ENCODE measurements at regions not wholly inside any gene's neighbourhood (a gene's known extent, or its start where the extent isn't known, plus 50 kb on each side); places are given as distances from the start of the nearest gene placed in this dataset.

- DNase-seq (no peak), FAIRE-seq (no peak)
- Histone ChIP-seq H3K27ac (ENCODE audit: low read depth in 2 of 2, low read length in 2 of 2) (no peak overlapping the region), H3K27me3 (ENCODE audit: control insufficient read depth, insufficient read depth, low read length) (no peaks in the 10 kb centered on the region), H3K36me3 (ENCODE audit: control insufficient read depth in 2 of 3, insufficient read depth in 3 of 3, low read length in 3 of 3) (no peaks in the 10 kb centered on the region), H3K4me1 (ENCODE audit: control insufficient read depth in 2 of 3, insufficient read depth in 2 of 3, low read depth in 1 of 3, low read length in 3 of 3) (no peaks in the 10 kb centered on the region), H3K4me3 (ENCODE audit: low read length in 3 of 3) (no peak overlapping the region), H3K9me3 (ENCODE audit: control insufficient read depth in 2 of 3, insufficient read depth in 1 of 3, low read length in 3 of 3) (no peaks in the 10 kb centered on the region), H3K9ac (ENCODE audit: low read length in 3 of 3) (no peak overlapping the region)
- TF ChIP-seq CTCF (IDR thresholded peaks at IDR 0.05; ENCODE audit: borderline replicate concordance, extremely low read depth, insufficient read depth): no peak
- intact Hi-C loops (cut with DNase I): no loop called here
Observed at GRCh38 chr4:135359128-135359527, 1157.5 kb upstream of the PABPC4L start.

- FAIRE-seq: no peak
- Histone ChIP-seq H3K4me3 (ENCODE audit: low read length in 3 of 3) (no peak overlapping the region), H3K36me3 (ENCODE audit: control insufficient read depth in 2 of 3, insufficient read depth in 3 of 3, low read length in 3 of 3) (no peaks in the 10 kb centered on the region), H3K9ac (ENCODE audit: low read length in 3 of 3) (no peak overlapping the region), H3K4me1 (ENCODE audit: control insufficient read depth in 2 of 3, insufficient read depth in 2 of 3, low read depth in 1 of 3, low read length in 3 of 3) (no peaks in the 10 kb centered on the region), H3K9me3 (ENCODE audit: control insufficient read depth in 2 of 3, insufficient read depth in 1 of 3, low read length in 3 of 3) (no peaks in the 10 kb centered on the region), H3K27ac (ENCODE audit: low read depth in 2 of 2, low read length in 2 of 2) (no peak overlapping the region), H3K27me3 (ENCODE audit: control insufficient read depth, insufficient read depth, low read length) (no peaks in the 10 kb centered on the region)
- no peak for TF ChIP-seq CTCF (IDR thresholded peaks at IDR 0.05; ENCODE audit: borderline replicate concordance, extremely low read depth, insufficient read depth)
- intact Hi-C loops (cut with DNase I): no loop called here
- DNase-seq: no peak
Observed at GRCh38 chr4:135357091-135357490, 1155.5 kb upstream of the PABPC4L start.

- intact Hi-C loops (cut with DNase I): no loop called here
- H3K4me1 ChIP-seq (ENCODE audit: control insufficient read depth in 2 of 3, insufficient read depth in 2 of 3, low read depth in 1 of 3, low read length in 3 of 3): no peaks in the 10 kb centered on the region
- H3K36me3 ChIP-seq (ENCODE audit: control insufficient read depth in 2 of 3, insufficient read depth in 3 of 3, low read length in 3 of 3): no peaks in the 10 kb centered on the region
- H3K27ac ChIP-seq (ENCODE audit: low read depth in 2 of 2, low read length in 2 of 2): no peak overlapping the region
- FAIRE-seq (no peak), DNase-seq (no peak)
- H3K4me3 ChIP-seq (ENCODE audit: low read length in 3 of 3): no peak overlapping the region
- TF ChIP-seq CTCF (IDR thresholded peaks at IDR 0.05; ENCODE audit: borderline replicate concordance, extremely low read depth, insufficient read depth): no peak
- H3K9me3 ChIP-seq (ENCODE audit: control insufficient read depth in 2 of 3, insufficient read depth in 1 of 3, low read length in 3 of 3): no peaks in the 10 kb centered on the region
- H3K9ac ChIP-seq (ENCODE audit: low read length in 3 of 3): no peak overlapping the region
- H3K27me3 ChIP-seq (ENCODE audit: control insufficient read depth, insufficient read depth, low read length): no peaks in the 10 kb centered on the region
Observed at GRCh38 chr4:135354876-135355275, 1153.3 kb upstream of the PABPC4L start.

- Histone ChIP-seq H3K27ac (ENCODE audit: low read depth in 2 of 2, low read length in 2 of 2) (no peak overlapping the region), H3K9me3 (ENCODE audit: control insufficient read depth in 2 of 3, insufficient read depth in 1 of 3, low read length in 3 of 3) (no peaks in the 10 kb centered on the region), H3K4me3 (ENCODE audit: low read length in 3 of 3) (no peak overlapping the region), H3K9ac (ENCODE audit: low read length in 3 of 3) (no peak overlapping the region), H3K27me3 (ENCODE audit: control insufficient read depth, insufficient read depth, low read length) (no peaks in the 10 kb centered on the region), H3K36me3 (ENCODE audit: control insufficient read depth in 2 of 3, insufficient read depth in 3 of 3, low read length in 3 of 3) (no peaks in the 10 kb centered on the region), H3K4me1 (ENCODE audit: control insufficient read depth in 2 of 3, insufficient read depth in 2 of 3, low read depth in 1 of 3, low read length in 3 of 3) (no peaks in the 10 kb centered on the region)
- no peak for DNase-seq
- intact Hi-C loops (cut with DNase I): no loop called here
- FAIRE-seq: no peak
- no peak for TF ChIP-seq CTCF (IDR thresholded peaks at IDR 0.05; ENCODE audit: borderline replicate concordance, extremely low read depth, insufficient read depth)
Observed at GRCh38 chr4:135353008-135353407, 1151.4 kb upstream of the PABPC4L start.
